Renal cortical epithelial cell (primary cell): ENCODE measurements at regions not wholly inside any gene's neighbourhood (a gene's known extent, or its start where the extent isn't known, plus 50 kb on each side); places are given as distances from the start of the nearest gene placed in this dataset.
A peak's percentile ranks its signal among the peaks of the same experiment; 100 is the strongest.
"Not testable (repeated sequence)": the region's sequence is repeated elsewhere in the genome, so short reads cannot be mapped to it uniquely, and the experiment has no call there.

Source experiments
- DNase-seq: peaks from one replicate; pipeline ENCODE4 v3.0.0-alpha.2; 2011; ENCODE audit warnings: low read depth

DNA sequence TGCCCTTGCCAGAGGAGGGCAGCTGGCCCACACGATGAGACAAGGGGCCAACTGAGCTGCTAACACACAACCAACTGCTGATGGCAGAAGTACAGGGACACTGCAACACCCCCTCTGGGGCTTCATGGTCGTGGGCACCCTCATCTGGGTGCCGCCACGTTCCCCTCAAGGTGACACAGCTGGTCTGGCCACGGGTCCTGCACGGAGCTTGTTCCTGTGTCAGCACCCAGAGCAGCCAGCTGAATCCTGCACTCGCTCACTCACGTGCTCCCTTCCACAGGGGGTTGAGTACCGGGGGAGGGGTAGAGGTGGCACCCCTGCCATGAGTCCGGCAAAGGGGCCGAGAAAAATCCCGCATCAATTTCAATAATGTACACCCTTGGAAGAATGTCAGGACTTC is 1319.1 kb downstream of the REEP3 start:
- DNase-seq = no peak

DNA sequence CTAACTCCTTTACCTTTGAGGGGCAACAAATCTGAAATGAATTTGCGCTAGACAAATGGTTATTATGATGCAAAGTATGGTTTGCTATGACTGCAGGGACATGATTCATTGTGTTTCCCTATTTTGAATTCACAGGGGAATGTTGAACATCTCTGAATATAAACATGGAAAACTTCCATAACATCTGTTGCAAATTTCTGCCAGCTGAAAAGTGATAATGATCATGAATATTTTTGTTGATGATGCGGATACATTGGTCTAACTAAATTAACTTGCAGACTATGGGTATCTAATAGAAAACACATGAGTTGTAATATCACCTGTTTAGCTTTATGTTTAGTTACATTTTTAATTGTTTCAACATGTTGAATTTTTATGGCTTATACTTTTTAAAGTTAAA is 1325.5 kb downstream of the REEP3 start:
- no peak for DNase-seq

DNA sequence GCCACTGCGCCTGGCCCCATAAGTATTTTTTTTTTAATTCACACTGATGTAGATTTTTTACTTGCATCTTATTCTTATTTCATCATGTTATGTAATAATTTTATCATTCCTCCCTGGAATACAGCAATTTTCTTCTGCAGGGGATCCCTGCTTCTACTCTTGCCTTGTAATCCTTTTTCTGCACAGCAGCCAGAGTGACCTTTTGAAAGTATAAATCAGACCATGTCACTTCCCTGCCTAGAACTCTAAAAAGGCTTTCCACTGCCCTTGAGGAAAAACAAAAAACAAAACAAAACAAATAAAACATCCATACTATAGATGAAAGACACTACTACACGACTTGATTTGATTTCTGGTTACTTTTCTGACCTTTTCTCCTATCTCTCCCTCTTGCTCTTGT is 1334.7 kb downstream of the REEP3 start:
- DNase-seq = no peak

DNA sequence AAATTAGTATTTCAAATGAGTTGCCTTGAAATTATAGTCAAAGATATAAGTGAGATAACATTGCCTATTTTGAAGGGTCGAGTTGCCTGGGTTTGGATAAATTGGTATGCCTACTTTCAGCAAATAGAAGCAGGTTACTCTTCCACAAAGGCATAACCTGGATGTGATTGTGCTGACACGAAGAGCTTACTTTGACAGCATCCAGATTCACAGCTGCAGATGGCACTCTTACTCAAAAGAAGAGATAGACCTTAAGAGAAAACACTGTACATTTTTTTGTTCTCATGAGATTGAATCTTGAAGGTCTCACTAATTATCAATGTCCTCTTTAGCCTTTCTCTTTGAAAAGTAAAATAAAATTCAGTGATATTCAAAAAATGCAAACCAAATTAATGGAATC is 1338.7 kb downstream of the REEP3 start:
- DNase-seq = no peak

DNA sequence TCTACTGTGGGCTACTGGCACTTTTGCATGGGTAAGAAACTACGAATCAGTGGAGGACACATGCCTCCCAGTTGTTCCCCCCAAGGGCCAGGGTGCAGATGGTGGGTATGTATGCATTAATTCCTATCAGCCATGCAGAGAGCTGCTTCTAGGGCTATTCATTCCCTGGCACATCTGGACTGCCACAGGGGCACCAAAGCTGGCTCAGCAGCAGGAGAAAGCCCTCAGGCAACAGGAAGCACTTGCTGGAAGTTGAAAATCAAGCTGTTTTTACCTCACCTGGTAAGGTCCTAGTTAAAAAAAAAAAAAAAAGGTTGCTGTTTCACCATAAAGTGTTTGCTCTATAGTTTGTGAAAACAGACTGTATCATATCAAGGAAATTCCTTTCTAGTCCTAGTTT is 1342.6 kb downstream of the REEP3 start:
- DNase-seq = peak; percentile 23

DNA sequence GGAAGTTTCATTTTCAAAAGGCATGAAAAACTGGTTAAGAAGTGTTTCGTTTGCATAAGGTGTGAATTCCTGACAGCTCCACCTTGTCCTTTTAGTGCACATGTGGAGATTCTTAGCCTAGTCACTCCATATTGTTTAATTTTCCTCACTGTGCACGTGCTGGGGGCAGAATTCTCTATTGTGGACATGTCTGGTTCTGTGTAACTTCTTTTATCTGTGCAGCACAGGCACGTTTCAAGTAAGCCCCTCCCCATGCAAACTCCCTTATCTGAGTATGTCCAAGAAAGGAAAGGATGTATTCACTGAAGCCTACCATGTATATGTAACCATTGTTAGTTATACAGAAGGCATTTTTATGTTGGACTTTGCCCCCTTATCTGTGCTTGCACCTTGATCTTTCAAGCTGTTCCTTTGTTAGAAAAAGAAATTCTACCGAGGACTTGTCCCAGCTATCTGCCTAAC is 1346.3 kb downstream of the REEP3 start:
- DNase-seq = no peak

DNA sequence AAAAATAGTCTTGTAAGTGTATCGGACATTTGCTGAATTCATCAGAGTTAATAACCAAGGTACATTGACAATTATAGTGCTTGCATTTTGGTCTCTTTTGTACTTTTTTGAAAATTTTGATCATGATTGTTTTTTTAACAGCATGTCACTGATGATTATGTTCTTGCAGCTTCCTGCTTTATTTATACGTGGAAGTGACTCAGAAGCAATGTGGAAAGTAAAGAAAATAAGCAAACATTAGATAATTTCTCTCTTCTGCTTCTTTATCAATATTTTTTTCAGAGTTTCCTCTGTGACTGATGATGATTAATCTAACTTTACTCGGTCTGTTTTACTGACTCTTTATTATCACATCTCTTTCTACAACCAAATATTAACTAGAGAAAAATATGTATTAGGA is 1351.9 kb downstream of the REEP3 start:
- DNase-seq = no peak

DNA sequence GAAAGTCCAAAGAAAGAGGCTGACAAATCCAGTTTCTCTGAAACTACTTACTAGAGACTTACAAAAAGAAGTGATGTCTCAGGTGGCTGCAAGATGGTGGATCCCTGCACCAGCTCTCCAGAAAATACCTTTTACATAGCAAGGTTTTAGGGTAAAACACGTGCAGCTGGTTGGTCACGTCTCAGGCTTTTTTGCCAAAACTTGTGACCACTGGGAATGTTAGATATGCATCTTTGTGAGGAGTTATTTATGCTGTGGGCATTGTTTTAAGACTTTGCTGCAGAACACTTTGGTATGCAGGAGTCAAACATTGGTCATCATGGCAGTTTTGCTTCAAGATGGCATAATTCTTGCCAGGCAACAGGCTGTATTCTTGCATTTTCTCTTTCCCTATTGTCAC is 1352.8 kb downstream of the REEP3 start:
- DNase-seq = no peak

DNA sequence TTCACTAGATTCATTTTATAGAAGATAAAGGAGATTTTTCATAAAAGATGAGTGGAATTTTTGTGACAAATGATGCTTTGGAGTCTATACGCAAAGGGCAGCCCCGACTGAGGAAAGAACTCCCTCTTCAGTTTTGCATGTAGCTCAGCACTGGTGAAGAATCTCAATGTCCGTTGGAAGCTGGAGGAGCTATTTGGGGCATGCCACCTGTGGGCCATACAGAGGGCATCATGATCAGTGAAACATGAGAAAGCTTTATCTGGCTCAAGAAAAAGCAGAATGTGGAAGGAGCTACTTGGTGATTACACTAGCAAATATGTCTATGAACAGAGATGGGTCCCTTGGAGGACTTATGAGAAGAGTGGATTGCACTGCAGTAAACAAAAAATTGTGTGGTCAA is 1359.3 kb downstream of the REEP3 start:
- DNase-seq = no peak

DNA sequence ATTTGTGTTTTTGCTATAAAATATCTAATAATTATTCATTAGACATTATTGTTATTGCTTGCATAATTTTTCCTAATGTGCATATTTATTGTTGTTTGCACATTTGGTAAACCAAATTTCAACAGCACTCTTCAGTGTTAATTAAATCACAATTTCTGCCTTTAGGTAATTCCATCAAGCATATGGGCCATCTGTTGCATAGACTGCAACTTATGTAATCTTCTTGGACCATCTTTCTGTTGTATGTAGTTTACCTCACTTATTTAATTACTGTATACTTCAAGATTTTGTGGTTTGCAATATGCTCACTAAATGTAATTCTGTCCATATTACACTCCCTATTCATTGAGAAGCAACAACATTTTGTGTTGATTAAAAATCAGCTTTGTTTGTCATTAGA is 1360.1 kb downstream of the REEP3 start:
- DNase-seq = no peak

DNA sequence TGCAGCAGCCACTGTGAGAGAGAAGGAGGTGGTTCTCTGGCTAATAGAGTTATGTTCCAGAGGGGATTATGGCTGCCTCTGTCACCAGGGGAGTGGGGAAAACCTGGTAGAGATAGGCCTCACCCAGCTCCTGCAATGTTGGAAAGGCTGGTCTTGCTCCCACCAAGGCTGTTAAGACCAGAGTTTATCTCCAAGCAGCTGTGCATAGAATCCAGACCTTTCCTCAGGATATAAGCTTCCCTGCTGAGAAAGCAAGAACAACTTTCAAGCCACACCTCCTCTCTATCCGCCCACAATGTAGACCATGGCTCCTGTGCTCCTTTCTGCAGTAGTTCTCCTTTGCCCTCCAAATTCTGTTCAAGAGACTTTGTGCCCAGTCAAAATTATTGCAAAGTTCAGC is 1375.4 kb downstream of the REEP3 start:
- DNase-seq = no peak

DNA sequence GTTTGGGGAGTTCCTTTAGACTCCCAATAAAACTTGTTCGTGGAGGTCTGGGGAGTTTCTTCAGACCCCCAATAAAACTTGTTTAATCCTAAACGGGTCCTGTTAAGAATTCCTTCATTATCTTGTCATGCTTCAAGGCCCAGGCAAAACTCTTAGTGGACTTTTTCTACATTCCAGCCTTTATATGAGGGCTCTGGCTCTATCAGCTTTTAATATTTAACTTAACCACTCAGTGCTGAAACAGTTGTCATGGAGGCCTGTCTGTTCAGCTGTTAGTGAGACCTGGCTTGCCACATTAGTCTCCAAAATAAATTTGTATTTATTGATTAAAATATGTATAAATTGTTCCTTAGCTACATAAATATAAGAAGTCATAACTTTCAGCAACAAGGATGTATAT is 1385.1 kb downstream of the REEP3 start:
- DNase-seq = peak; percentile 73

DNA sequence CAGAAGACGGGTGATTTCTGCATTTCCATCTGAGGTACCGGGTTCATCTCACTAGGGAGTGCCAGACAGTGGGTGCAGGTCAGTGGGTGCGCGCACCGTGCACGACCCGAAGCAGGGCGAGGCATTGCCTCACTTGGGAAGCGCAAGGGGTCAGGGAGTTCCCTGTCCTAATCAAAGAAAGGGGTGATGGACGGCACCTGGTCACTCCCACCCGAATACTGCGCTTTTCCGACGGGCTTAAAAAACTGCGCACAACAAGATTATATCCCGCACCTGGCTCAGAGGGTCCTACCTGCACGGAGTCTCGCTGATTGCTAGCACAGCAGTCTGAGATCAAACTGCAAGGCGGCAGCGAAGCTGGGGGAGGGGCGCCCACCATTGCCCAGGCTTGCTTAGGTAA is 1403.1 kb downstream of the REEP3 start:
- DNase-seq = not testable (repeated sequence)

DNA sequence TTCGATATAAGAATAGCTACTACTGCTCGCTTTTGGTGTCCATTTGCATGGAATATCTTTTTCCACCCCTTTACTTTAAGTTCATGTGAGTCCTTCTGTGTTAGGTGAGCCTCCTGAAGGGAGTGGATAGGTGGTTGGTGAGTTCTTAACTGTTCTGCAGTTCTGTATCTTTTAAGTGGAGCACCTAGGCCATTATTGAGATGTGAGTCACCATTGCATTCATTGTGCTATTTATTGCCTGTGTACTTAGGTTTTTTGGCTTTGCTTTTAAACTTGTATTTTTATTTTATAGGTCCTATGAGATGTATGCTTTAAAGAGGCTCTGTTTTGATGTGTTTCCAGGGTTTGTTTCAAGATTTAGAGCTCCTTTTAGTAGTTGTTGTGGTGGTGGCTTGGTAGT is 1430.8 kb downstream of the REEP3 start:
- peak; percentile 2 for DNase-seq

DNA sequence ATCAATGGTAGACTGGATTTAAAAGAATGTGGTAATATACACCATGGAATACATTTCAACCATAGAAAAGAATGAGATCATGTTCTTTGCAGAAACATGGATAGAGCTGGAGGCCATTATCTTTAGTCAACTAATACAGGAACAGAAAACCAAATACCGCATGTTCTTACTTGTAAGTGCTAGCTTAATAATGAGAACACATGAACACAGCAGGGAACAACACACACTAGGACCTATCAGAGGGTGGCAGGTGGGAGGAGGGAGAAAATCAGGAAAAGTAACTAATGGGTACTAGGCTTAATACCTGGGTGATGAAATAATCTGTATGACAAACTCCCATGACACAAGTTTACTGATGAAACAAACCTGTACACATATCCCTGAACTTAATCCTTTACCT is 1435.2 kb downstream of the REEP3 start:
- DNase-seq = no peak

DNA sequence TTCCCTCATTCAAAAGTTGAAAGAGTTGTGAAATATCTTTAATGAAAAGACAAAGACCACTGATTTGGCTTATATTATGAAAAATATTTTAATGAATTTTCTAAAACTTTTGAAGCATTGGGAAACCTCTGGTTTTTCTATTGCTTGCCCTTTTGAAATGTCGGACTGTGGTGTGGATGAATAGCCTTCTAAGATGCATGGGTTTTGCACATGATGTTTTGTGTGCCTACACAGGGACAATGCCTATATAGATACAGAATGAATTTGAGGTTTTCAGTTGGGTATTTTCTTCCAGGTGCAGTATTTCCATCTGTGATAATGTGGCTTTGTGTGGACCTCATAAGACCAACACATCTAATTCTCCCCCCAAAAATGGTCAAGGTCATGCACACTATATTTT is 1437.9 kb downstream of the REEP3 start:
- no peak for DNase-seq

DNA sequence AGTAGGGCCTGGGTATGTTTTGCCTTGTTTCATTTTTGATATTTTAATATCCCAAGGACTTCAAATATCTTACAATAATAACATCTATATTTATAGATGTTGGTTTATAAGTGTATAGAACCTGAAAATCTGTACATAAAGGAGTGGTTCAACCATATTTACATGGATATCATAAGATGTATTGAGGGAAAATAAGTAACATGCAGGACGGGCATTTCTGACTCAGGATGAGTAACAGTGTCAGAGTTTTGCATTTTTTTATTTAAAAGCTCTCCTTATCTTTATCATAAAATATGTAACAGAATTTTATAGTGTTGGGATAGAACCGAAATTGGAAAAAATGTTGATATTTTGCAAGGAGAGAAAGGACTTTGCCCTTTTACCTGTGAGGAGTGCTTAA is 1438.7 kb downstream of the REEP3 start:
- no peak for DNase-seq

DNA sequence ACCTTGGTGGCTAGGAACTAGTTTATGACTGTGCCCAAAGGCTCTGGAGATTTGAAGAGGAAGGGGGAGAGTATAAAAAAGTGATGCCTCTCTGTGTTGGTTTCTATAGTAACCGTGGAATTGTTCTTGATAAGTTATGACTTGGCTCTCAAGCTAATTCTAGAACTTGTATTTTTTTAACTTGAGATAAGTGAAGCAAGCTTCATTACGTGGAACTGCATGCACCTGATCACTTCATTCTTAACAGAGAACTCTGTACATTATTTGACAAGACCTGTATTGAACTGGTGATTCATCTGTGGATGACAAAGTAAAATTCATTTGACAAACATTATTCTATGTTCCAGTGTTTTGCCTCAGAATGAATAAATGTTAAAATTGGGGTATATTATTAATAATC is 1452.2 kb downstream of the REEP3 start:
- no peak for DNase-seq

DNA sequence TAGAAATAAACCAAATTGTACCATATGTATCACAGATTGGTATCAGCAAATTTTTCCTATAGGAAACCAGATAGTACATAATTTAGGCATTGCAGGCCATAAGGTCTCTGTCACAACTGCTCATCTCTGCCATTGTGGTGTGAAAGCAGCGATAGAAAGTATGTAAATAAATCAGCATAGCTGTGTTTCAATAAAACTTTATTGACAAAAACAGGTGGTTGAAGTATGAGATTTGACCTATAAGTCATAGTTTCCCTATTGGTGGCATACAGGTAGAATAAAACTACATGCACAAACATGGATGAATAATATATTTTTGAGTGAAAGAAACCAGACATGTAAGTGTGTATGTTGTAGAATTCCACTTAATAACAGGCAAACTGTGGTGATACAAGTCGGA is 1454.9 kb downstream of the REEP3 start:
- no peak for DNase-seq

DNA sequence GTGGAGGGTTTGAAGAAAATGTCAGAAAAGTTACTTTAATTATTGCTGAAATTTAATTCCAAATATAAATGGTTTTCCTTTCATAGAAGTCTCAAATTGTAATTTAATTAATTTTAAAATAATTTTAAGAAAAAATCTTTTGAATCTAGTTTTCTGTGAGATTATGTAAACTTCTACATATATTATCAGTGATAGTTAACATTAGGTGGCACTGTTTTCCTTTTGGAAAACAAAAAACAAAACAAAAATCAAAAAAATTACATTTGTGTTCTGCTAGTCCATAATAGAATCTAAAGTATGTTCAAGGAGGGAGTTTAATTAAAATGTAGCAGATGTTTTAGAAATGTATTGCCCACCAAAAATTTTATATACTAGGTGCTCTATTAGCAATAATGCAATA is 1456.7 kb downstream of the REEP3 start:
- no peak for DNase-seq

DNA sequence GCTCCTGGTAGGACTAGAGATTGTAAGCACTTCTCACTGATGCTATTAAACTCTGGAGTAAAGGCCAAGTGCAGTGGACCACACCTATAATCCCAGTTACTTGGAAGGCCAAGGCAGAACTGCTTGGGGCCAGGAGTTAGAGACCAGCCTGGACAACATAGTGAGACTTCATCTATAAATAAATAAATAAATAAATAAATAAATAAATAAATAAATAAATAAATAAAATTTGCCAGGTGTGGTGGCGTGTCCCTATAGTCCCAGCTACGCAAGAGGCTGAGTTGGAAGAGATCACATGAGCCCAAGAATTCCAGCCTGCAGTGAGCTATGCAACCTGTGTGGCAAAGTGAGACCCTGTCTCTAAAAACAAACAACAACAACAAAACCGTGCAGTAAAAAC is 1475.7 kb downstream of the REEP3 start:
- no peak for DNase-seq

DNA sequence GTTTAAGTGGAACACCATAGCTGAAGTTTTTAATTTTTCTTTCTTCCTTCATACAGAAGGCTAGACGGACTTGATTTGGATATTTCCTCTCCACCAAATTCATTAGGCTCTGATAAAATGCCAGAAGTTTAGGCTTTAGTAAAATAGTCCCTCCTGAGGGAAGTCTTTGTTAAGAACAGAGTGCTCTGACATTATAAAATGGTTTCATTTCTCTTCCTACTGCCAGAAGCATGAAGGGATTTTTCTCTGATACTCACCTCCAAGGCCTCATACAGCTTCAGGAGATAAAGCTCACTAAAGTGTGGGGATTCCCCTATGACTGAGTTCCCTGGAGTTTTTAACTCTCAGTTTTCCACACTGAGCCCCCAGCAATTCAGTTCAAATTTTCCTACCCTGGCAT is 1489.6 kb downstream of the REEP3 start:
- DNase-seq = no peak

DNA sequence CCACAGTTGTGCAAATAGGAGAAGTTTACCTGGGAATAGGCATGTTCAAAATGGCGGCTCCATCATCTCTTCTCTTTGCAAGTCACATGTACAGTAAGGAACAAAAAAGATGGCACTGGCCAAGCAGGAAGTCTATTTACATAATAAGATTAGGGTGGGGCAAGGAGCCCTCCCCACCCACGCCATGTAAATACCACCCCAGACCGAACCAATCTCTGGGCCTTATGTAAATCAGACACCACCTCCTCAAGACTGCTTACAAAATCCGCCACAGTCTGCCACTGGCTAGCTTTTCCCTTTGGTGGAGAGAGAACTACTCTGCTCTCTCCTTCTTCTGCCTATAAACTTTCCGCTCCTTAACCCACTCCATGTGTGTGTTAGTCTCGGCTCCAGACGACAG is 1496.3 kb downstream of the REEP3 start:
- DNase-seq = no peak

DNA sequence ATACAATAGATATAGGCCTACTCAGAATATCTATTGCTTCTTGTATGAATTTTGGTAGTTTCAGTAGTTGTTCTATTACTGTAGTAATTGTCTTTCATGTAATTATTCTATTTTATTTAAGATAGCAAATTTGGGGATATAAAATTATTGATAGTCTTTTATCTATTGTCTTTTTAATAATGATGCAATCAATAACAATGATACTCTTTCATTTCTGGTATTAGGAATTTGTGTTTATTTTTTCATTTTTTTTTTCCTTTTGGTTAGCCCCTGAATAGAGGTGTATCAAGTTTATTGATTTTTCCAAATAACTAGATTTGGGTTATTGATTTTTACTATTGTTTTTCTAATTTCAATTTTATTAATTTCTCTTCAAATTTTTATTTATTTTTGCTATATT is 1503.7 kb downstream of the REEP3 start:
- DNase-seq = no peak

DNA sequence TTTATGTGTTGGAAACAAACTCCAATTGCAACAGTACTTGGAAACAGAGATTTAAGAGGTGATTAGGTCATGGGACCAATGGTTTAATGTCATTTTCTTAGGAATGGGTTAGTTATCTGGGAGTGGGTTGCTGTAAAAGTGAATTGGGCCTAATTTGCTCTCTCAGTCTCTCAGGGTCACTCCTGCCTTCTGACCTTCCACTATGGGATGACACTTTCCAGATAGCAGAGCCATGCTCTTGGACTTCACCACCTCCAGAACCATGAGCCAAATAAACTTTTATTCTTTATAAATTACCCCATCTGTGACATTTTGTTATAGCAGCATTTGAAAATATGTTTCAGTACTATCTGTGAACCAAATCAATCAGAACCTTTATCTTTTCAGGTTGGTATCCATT is 1509.1 kb downstream of the REEP3 start:
- DNase-seq = no peak
